HG03342 (cell line): ENCODE measurements at regions not wholly inside any gene's neighbourhood (a gene's known extent, or its start where the extent isn't known, plus 50 kb on each side); places are given as distances from the start of the nearest gene placed in this dataset.
"Not testable (repeated sequence)": the region's sequence is repeated elsewhere in the genome, so short reads cannot be mapped to it uniquely, and the experiment has no call there.

ENCODE experiments used
- ATAC-seq: cut with Tn5 transposase; IDR thresholded peaks from one replicate; pipeline ENCODE4 v1.9.1; 2021; ENCODE audit warnings: mild to moderate bottlenecking, moderate library complexity; ENCODE audit not compliant: unreplicated experiment

GRCh38 chr5:100066020-100066419 is 469.2 kb upstream of the FAM174A start:
- not testable (repeated sequence) for ATAC-seq

DNA sequence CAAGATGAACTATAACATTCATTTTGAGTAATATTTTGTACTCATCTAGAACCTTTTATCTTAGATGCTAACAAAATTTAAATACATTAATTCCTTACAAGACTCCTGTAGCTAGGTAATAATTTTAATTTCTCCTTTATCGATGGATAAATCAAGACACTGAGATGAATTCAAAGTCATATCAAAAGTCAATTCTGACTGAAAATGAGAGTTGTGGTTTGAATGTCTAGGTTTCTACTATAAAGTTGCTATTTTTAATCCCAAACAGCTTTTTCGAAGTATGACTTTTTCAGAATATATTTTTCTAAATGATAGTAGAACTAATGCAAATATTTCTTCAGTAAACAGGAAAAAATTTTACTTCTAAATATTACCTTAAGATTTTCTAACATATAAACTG is 491.7 kb upstream of the FAM174A start:
- ATAC-seq = no peak

GRCh38 chr5:100026606-100027005 is 508.6 kb upstream of the FAM174A start:
- ATAC-seq = no peak

DNA sequence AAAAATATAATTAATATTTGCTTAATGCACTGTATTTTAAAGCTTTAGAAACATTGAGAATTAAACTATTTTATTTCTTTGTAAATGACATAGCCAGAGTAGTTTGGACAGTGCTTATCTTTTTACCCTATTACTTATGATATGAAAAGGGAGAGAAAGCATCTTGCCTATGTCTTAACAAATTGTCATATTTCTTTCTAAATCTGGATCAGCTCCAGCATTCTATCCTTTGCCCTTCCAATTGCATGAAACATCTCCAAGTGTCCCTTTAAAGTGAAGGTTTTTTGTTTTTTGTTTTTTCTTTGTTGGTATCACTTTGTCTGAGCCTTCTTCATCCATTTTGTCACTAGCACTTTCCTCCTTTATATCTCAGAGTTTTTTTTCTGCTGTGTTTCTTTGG is 511.6 kb upstream of the FAM174A start:
- ATAC-seq = no peak

DNA sequence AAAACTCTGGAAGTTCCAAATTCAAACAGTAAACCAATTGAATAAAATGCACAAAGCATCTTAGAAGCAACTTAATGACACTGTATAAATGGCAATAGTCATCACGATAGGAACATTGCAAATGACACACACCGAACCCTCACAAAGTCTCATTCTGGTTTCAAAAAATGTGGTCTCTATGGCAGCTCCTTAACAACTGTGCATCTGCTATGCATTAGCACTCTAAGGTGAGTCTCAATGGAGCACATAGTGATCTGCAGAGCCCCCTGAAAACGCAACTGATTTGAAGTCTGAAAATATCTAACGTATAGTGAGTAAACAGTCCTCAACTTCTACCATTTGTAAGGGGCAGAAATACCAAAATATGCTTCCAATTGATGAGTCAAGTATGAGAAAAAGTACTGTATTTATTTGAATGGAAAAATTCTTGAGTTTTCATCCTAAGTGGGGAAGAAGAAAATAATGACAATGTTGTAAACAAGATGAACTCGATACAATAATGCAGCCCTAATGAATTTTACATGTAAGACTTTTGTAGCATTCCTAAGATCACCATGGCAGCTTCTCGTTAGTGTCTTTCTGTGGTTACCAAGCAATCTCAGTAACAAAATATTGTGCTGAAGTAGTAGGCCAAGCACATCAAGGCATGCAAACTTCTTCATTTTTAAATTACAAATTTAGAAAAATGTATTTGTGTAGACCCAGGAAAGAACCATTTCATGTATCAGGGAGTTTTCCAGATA is 517.5 kb upstream of the FAM174A start:
- ATAC-seq = no peak

DNA sequence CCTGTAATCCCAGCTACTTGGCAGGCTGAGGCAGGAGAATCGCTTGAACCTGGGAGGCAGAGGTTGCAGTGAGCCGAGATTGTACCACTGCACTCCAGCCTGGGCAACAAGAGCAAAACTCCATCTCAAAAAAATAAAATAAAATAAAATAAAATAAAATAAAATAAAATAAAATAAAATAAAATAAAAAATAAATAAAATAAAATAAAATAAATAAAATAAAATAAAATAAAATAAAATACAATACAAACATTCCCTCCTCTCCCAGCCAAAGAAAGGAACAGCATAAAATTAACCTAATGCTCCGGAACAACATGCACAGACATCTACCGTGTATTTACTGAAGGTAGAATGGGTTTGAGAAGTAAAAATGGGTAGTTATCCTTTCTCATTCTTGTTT is 521.9 kb upstream of the FAM174A start:
- ATAC-seq = not testable (repeated sequence)

- ATAC-seq = not testable (repeated sequence)
Observed at GRCh38 chr5:100011160-100011559, 524.0 kb upstream of the FAM174A start.

GRCh38 chr5:100004969-100005368 is 530.2 kb upstream of the FAM174A start:
- ATAC-seq = no peak

DNA sequence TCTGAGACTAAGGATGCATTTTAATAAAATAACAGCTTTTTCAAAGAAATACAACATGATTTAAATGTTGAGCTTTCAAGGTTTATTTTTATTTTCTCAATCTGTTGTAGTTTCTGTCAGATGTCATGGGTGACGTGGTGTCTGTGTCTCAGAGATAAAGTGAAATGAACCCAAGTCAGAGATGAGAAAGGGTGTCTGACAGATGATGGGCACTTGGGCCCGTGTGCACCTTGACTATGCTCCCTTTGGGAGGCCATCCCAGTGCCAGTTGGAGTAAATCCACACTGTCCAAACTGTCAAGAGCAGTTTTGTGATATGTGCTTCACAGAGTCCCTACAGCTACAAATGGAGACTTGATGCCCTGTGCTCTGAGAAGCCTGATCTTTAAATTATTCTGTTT is 536.9 kb upstream of the FAM174A start:
- no peak for ATAC-seq

DNA sequence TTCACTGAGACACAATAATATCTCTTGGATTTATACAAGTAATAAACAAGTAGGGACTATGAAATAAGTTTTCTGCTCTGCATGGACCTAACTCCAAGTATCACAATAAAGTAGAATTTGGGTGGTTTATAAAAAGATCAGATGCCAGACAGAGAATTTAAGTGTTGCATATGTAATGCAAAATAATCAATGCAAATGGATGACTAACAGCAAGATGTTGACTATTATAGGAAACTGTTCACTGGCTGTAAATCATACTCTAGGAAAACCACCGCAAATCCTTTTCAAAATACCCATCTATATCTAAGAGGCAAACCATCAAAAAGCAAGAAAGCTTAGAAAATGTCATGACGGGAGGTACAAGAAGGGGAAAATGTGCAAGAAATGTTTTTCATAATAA is 539.8 kb upstream of the FAM174A start:
- ATAC-seq = no peak

DNA sequence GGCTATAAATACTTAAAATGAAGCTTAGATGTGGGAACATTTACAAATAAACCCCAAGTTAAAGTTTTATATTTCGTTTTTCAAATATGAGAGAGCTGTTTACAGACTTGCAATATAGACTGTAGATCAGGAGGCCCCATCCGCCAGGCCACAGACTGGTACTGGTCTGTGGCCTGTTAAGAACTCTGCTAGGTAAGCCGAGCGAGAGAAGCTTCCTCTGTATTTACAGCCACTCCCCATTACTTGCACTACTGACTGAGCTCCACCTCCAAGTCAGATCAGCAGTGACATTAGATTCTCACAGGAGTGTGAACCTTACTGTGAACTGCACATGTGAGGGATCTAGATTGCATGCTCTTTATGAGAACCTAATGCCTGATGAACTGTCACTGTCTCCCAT is 561.4 kb upstream of the FAM174A start:
- no peak for ATAC-seq

DNA sequence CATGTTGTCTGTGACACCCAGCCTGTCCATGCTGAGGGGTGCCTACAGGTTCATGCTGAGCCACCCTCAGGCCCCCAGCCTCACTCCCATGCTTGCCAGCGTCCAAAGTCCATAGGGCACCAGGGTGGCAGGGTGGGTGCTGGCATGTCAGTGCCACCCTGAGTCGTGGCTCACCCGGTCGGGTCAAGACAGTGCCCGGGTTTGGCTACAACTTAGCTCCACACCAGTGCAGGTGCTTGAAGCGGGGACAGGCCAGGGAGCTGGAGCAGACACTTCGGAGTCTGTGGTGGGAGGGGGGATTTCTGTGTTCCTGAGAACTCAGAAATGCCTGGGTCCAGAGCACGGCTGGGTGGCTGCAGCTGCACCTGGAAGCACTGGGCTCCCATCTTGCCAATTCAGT is 579.2 kb upstream of the FAM174A start:
- no peak for ATAC-seq

GRCh38 chr5:99955006-99955405 is 580.2 kb upstream of the FAM174A start:
- ATAC-seq = no peak

GRCh38 chr5:99949969-99950524 is 585.1 kb upstream of the FAM174A start:
- ATAC-seq = no peak

DNA sequence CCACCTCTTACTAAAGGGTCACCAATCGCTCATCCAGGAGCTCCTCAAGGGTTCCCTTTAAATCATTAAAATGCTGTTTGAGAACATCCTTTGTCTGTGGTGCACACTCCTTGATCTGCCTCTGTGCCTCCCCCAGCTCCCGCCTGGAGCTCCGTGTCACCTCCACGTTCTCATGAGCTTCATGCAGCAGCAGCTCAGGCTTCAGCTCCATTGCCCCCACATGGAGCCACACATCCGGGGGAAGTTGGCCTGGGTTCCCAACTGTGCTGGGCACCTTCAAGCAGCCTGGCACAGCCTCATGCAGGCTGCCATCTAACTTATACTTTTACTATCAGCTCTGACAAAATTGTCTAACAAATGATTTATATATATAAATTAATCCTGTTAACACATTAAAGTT is 585.8 kb upstream of the FAM174A start:
- ATAC-seq = no peak

GRCh38 chr5:99948850-99949249 is 586.3 kb upstream of the FAM174A start:
- ATAC-seq = no peak

DNA sequence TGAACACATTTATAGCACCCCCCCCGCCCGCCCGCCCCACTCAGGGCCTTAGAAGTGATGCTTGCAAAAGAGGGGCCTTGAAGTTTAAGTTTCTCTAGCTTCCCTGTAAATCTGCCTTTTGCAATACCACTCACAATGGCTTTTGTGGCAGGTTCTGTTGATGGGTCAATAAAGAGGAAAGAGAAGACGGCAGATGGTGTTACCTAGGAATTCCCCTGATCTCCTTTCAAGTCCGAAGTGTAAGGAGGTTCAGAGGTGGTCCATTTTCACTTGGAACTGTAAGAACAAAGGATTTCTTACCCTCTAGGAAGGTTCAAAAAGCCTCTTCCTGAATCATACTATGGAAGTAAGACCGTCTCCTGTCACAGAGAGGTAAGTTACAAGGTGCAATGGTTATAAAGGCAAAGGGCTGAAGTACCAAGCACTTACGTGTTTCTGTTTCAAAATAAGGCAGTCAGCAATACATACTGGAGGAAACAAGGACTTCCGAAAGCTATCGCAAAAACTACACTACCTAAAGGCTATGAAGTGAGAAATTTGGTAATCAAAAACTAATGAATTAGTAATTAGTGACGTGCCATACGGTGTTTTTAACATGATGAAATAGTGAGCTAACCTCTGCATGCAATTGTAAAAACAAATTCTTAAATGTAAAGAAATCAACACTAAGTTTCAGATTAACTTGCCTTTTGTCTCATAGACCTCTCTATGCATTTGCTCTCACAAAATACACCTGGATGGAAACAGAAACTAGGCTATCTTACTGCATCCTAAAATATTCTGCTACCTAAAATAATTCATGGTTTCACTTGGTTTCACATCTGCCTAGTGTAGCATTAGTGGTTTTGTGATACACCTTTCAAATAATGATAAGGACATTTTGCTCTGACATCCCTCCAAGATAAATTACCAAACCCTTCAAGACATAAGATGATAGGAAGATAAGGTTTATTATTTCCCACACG is 589.4 kb upstream of the FAM174A start:
- ATAC-seq = no peak

GRCh38 chr5:99940540-99940939 is 594.6 kb upstream of the FAM174A start:
- no peak for ATAC-seq

GRCh38 chr5:99936911-99937310 is 598.3 kb upstream of the FAM174A start:
- ATAC-seq = no peak

DNA sequence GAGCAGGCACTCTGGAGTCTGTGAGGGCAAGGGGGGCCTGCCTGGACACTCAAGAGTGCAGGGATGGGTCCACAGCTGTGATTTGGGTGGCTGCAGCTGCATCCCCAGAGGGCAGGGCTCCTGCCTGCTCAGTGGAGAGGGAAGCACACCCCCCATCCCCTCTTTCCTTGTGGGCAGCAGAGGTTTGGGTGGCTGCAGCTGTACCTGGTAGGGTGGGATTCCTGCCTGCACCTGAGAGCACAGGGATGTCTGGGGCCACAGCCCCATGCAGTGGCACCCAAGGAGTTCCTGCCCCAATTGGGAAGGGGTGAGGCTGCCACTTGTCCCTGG is 605.4 kb upstream of the FAM174A start:
- ATAC-seq = no peak

DNA sequence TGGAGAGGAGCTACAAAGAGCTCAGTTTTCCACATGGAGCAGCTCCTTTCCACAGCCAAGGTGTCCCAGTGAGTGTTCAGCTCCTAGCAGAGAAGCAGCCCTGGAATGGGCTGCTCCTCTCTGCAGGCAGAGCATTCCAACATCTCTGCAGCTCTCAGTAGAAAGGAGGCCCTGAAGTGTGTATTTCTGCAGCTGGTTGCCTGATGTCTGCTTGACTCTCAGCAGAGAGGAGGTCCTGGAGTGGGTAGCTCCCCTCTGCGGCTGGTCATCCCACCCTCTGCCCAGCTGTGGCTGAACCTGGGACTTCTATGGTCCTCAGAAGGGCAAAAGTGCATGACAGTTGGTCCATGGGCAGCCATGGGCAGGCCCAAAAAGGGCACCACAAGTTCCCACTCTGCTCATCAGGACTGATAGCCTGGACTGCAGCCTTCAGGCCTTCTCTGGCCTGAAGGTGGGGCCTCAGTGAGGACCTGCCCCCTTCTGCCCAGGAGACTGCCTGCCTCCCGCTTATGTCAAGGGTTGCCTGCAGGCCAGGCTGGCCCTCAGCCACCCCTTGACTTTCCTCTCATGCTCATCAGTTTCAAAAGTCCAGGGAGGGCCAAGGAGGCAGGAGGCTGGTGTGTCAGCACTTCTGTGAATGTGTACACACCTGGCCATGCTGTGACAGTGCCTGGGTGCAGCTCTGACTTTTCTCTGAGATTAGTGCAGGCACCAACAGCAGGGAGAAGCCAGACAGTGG is 605.9 kb upstream of the FAM174A start:
- no peak for ATAC-seq
